Activated T-helper 17 cell treated with anti-CD3 and anti-CD28 coated beads, Interleukin-2, amount 50 U/mL, for 72 hours (primary cell): ENCODE measurements at regions not wholly inside any gene's neighbourhood (a gene's known extent, or its start where the extent isn't known, plus 50 kb on each side); places are given as distances from the start of the nearest gene placed in this dataset.

Source experiments
- ATAC-seq: fragments of 150-1000 bp; cut with Tn5 transposase; replicated peaks from 2 replicates; pipeline ENCODE4 v1.10.0; 2021; ENCODE audit warnings: mild to moderate bottlenecking, moderate library complexity
- H3K27ac Mint-ChIP-seq: one replicate; pipeline ENCODE4 v1.8.0; 2022; ENCODE audit warnings: mixed read lengths
- H3K27me3 Mint-ChIP-seq: one replicate; pipeline ENCODE4 v1.8.0; 2022; ENCODE audit warnings: mixed read lengths
- H3K36me3 Mint-ChIP-seq: one replicate; pipeline ENCODE4 v1.8.0; 2022; ENCODE audit warnings: low read depth, mild to moderate bottlenecking, mixed read lengths
- H3K4me1 Mint-ChIP-seq: one replicate; pipeline ENCODE4 v1.8.0; 2022; ENCODE audit warnings: mixed read lengths
- H3K4me3 Mint-ChIP-seq: one replicate; pipeline ENCODE4 v1.8.0; 2022; ENCODE audit warnings: mild to moderate bottlenecking, mixed read lengths
- H3K9me3 Mint-ChIP-seq: one replicate; pipeline ENCODE4 v1.8.0; 2022; ENCODE audit warnings: mixed read lengths

- no peaks in the 10 kb centered on the region for H3K4me1 Mint-ChIP-seq
- no peak for ATAC-seq
- H3K36me3 Mint-ChIP-seq = no peaks in the 10 kb centered on the region
- H3K27ac Mint-ChIP-seq = no peak overlapping the region
- no peak overlapping the region for H3K4me3 Mint-ChIP-seq
- no peaks in the 10 kb centered on the region for H3K27me3 Mint-ChIP-seq
- peaks cover 3% of the 10 kb centered on the region for H3K9me3 Mint-ChIP-seq
These were observed 729.8 kb downstream of the UQCRFS1 start for GRCh38 chr19:28483197-28483596.

- Mint-ChIP-seq H3K27ac (no peak overlapping the region), H3K36me3 (no peaks in the 10 kb centered on the region), H3K4me1 (no peaks in the 10 kb centered on the region), H3K4me3 (no peak overlapping the region), H3K27me3 (no peaks in the 10 kb centered on the region), H3K9me3 (peaks cover 3% of the 10 kb centered on the region)
- ATAC-seq = no peak
These were observed 730.7 kb downstream of the UQCRFS1 start for GRCh38 chr19:28482221-28482620.

DNA sequence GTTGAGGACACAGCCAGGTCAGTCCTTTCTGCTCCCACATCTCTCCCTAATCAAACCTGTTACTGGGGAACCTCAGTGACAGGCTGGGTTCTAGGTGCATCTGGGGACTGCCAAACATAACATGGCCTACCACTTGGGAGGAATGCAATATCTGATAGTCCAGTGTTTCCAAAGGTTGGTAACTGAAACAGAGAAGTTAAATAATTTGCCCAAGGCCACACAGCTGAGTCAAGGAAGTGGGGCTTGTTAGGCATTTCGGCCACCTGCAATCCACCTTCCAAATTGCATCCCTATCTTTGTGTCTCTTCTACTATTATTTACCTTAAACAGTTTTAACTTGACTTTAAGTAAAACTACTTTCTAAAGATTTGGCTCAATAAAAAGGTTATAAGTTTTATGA lies 731.3 kb downstream of the UQCRFS1 start:
- Mint-ChIP-seq H3K9me3 (peaks cover 3% of the 10 kb centered on the region), H3K27me3 (no peaks in the 10 kb centered on the region)

GRCh38 chr19:28475525-28475924 lies 737.4 kb downstream of the UQCRFS1 start:
- Mint-ChIP-seq H3K4me1 (no peaks in the 10 kb centered on the region), H3K27ac (no peak overlapping the region), H3K27me3 (no peaks in the 10 kb centered on the region), H3K36me3 (no peaks in the 10 kb centered on the region), H3K4me3 (no peak overlapping the region), H3K9me3 (peaks cover 3% of the 10 kb centered on the region)
- no peak for ATAC-seq

More for the DNA sequence above, 731.3 kb downstream of the UQCRFS1 start:
- no peaks in the 10 kb centered on the region for H3K4me1 Mint-ChIP-seq
- no peak overlapping the region for H3K27ac Mint-ChIP-seq
- H3K4me3 Mint-ChIP-seq = no peak overlapping the region
- no peak for ATAC-seq
- no peaks in the 10 kb centered on the region for H3K36me3 Mint-ChIP-seq

GRCh38 chr19:28472843-28473242 lies 740.1 kb downstream of the UQCRFS1 start:
- H3K9me3 Mint-ChIP-seq = no peaks in the 10 kb centered on the region
- no peaks in the 10 kb centered on the region for H3K27me3 Mint-ChIP-seq
- no peak overlapping the region for H3K4me3 Mint-ChIP-seq
- no peaks in the 10 kb centered on the region for H3K4me1 Mint-ChIP-seq
- ATAC-seq = no peak
- no peaks in the 10 kb centered on the region for H3K36me3 Mint-ChIP-seq
- H3K27ac Mint-ChIP-seq = no peak overlapping the region

DNA sequence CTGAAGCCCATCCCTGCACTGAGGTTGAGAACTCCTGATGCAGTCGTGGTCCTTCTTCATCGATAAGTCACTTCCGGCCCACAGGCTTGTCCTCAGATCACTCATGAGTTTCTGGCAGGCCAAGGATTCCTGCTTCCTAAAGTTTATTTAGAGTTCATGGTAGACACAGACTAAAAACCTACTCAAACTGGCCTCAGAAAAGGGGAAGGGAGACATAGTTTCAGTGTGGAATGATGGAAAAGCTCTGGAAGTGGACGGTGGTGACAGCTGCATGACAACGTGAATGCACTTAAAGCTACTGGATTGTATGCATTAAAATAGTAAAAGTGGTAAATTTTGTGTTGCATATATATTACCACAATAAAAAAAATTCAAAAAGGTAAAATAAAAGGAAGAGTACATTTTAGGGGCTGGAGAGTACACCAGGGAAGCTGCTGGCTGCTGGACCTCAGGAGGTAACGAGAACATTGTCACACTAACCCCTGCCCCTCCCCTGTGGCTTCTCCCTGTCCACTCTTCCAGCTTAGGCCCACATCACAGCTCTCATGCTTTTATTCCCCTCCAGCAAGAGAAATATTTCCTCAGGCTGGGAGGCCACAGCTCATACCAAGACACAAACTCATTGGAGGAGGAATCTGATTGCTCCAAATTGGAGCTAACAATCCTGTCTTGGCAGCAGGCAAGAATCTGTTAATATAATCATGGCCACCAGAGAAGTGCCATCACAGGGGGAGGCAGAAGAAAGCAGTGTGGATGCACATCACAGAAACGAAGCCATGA lies 741.0 kb downstream of the UQCRFS1 start:
- ATAC-seq = no peak
- Mint-ChIP-seq H3K27me3 (no peaks in the 10 kb centered on the region), H3K4me1 (no peaks in the 10 kb centered on the region), H3K9me3 (no peaks in the 10 kb centered on the region), H3K36me3 (no peaks in the 10 kb centered on the region), H3K4me3 (no peak overlapping the region), H3K27ac (no peak overlapping the region)

DNA sequence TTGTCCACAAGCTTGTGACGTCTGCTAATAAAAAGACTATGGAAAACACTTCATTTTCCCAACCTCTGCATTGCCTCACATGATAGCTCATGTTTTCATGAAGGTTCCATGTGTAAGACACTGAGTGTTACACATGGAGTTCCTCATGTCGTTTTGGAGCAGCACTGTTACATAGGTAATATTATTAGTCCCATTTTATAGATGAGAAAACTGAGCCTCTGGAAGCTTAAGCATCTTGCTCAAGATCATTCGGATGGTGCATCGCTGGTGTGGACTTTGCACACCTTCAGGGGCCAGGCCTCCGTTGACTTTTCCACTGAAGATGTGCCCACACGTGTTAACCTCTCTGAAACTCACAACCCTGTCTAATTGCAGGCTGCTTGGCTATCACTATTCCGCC lies 743.4 kb downstream of the UQCRFS1 start:
- no peak overlapping the region for H3K4me3 Mint-ChIP-seq
- H3K27me3 Mint-ChIP-seq = no peaks in the 10 kb centered on the region
- no peaks in the 10 kb centered on the region for H3K36me3 Mint-ChIP-seq

DNA sequence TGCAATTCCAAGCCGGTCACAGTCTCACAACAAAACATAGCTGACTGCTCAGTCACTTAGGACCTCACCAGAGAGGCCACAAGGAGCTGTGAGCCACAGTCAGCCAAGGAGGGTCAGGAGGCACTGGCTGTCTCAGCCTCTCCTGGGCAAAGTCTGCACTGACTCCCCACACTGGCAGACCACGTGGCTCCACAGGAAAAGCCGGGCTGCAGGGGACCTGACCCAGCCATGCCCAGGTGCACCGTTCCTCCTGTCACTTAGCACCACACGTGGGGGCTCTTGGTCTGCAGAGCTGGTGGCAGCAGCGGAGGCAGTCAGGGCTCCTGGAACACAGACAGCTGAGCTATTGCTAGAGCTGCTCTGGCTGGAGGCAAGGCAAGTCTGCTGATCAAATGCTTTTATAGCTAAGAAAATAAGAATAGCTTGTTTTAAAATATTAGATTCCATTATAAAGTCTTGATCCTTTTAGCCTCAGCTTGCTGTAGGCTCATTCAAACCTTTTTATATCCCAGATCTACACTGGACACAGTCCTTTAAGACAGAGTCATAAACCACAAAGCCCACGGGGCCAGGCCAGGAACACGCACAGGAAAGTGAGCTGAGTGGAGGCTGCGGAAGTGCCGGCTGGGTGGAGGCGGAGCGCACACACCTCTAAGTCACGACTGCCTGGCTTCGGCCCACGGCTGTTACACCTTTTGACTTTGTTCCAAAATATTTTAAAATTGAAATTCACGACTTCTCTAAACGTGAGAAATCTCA lies 744.1 kb downstream of the UQCRFS1 start:
- Mint-ChIP-seq H3K36me3 (no peaks in the 10 kb centered on the region), H3K4me1 (no peaks in the 10 kb centered on the region), H3K4me3 (no peak overlapping the region), H3K27ac (no peak overlapping the region), H3K27me3 (peaks cover under 1% of the 10 kb centered on the region), H3K9me3 (no peaks in the 10 kb centered on the region)
- peak; percentile 26 for ATAC-seq

More for the DNA sequence above, 743.4 kb downstream of the UQCRFS1 start:
- no peak for ATAC-seq
- Mint-ChIP-seq H3K4me1 (no peaks in the 10 kb centered on the region), H3K27ac (no peak overlapping the region), H3K9me3 (no peaks in the 10 kb centered on the region)

DNA sequence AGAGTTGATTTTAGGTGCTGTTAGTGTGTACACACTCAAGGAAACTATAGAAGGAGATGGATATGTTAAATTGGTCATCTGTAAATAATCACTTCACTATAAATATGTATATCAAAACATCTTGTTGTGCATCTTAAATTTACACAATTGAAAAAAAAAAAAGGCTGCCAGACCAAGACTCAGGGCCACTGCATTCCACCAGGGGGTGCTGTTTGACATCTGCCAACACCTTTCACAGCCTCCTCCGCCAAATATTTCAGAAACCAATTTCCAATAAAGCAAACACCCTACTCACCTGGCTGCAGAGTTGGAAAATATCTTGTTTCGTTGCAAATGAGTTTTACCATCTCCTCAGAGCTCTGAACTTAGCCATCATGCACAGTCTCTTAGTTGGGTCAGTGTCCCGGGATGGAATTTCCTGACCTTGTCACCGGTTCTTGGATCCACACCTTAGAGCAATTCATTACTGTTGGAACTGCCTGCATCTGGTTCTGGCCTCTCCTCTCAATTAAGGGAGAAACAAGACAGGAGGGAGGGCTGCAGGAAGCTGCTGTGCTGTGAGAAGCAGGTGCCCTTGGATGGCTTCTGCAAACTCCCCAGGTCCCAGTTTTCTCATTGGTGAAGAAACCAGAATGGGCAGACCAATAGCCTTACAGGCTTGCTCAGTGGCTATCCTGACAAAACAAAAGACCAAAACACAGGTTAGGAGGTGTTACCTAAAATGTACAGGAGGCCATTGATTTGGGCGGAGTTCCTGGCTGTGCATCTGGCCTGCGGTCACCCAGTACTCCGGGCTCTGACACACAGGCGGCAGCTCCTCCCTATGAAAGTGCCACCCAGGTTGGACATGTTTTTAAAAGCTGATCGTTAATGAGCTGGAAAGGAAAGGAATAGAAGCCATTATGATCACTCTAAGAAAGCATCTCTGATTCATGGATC lies 746.6 kb downstream of the UQCRFS1 start:
- H3K27me3 Mint-ChIP-seq = peaks cover 4% of the 10 kb centered on the region
- H3K4me1 Mint-ChIP-seq = no peaks in the 10 kb centered on the region
- no peak overlapping the region for H3K27ac Mint-ChIP-seq
- H3K36me3 Mint-ChIP-seq = no peaks in the 10 kb centered on the region
- no peak overlapping the region for H3K4me3 Mint-ChIP-seq
- H3K9me3 Mint-ChIP-seq = no peaks in the 10 kb centered on the region
- ATAC-seq = no peak

- no peaks in the 10 kb centered on the region for H3K36me3 Mint-ChIP-seq
- no peaks in the 10 kb centered on the region for H3K4me1 Mint-ChIP-seq
- ATAC-seq = no peak
- H3K4me3 Mint-ChIP-seq = no peak overlapping the region
- H3K27me3 Mint-ChIP-seq = peaks cover 4% of the 10 kb centered on the region
- H3K27ac Mint-ChIP-seq = no peak overlapping the region
- H3K9me3 Mint-ChIP-seq = no peaks in the 10 kb centered on the region
These were observed 747.4 kb downstream of the UQCRFS1 start for GRCh38 chr19:28465371-28466086.

- no peak for ATAC-seq
- Mint-ChIP-seq H3K27me3 (peaks cover 4% of the 10 kb centered on the region), H3K4me3 (no peak overlapping the region), H3K36me3 (no peaks in the 10 kb centered on the region), H3K27ac (no peak overlapping the region), H3K4me1 (no peaks in the 10 kb centered on the region), H3K9me3 (no peaks in the 10 kb centered on the region)
These were observed 749.4 kb downstream of the UQCRFS1 start for GRCh38 chr19:28463493-28464053.

GRCh38 chr19:28457620-28458019 lies 755.3 kb downstream of the UQCRFS1 start:
- no peaks in the 10 kb centered on the region for H3K36me3 Mint-ChIP-seq
- H3K4me3 Mint-ChIP-seq = no peak overlapping the region
- no peaks in the 10 kb centered on the region for H3K27me3 Mint-ChIP-seq
- no peak overlapping the region for H3K27ac Mint-ChIP-seq
- H3K4me1 Mint-ChIP-seq = no peaks in the 10 kb centered on the region
- no peaks in the 10 kb centered on the region for H3K9me3 Mint-ChIP-seq
- no peak for ATAC-seq

DNA sequence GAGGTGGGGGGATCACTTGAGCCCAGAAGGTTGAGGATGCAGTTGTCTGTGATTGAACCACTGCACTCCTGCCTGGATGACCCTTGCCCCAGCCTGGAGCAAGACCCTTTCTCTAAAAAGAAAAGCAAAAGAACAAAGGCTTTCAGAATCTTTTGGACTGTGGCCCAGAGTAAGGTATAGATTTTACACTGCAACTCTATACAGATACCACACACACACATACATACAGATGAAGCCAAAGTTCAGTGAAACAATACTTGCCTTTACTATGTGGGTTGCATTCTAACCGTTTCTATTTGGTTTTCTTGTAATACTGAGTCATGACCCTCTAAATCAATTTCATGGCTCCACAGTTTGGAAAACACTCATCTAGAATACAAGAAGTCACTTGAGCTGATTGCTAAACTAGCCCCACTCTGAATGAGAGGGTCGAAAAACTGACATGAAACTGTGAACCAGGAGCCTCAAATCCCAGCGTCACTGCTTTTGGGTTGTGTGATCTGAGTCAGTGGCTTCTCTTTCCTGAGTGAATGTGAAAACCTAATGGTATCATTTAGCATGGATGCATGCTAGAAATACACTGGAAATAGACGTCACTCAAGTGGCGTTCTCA lies 756.1 kb downstream of the UQCRFS1 start:
- peak; percentile 37 for ATAC-seq
- no peaks in the 10 kb centered on the region for H3K9me3 Mint-ChIP-seq
- H3K36me3 Mint-ChIP-seq = no peaks in the 10 kb centered on the region
- no peaks in the 10 kb centered on the region for H3K4me1 Mint-ChIP-seq
- no peak overlapping the region for H3K27ac Mint-ChIP-seq
- H3K4me3 Mint-ChIP-seq = no peak overlapping the region
- H3K27me3 Mint-ChIP-seq = no peaks in the 10 kb centered on the region
